ENCODE measurements at regions not wholly inside any gene's neighbourhood (a gene's known extent, or its start where the extent isn't known, plus 50 kb on each side); places are given as distances from the start of the nearest gene placed in this dataset.

GRCh38 chr12:92073094-92073493 is 72.6 kb downstream of the BTG1 start:
- TF ChIP-seq CTCF (IDR thresholded peaks at IDR 0.05; ENCODE audit: low read depth, low read length) (no peak), POLR2A (IDR thresholded peaks at IDR 0.05; ENCODE audit: extremely low read depth, insufficient read length) (no peak)
